GM13977 (cell line): ENCODE measurements at regions not wholly inside any gene's neighbourhood (a gene's known extent, or its start where the extent isn't known, plus 50 kb on each side); places are given as distances from the start of the nearest gene placed in this dataset.
A peak's percentile ranks its signal among the peaks of the same experiment; 100 is the strongest.

ENCODE experiments used
- DNase-seq: peaks from one replicate; pipeline ENCODE4 v3.0.0; 2012; ENCODE audit warnings: low spot score
- CTCF ChIP-seq: IDR thresholded peaks from 2 replicates; pipeline ENCODE4 v1.5.1; 2012; ENCODE audit warnings: mild to moderate bottlenecking, control low read depth; ENCODE audit not compliant: insufficient read depth; ENCODE audit errors: extremely low read depth, missing control alignments
- in situ Hi-C: fragments of 300-500 bp; cut with MboI; formaldehyde crosslinking; loops from one replicate; pipeline ENCODE4 v1.12.0; 2022; ENCODE audit warnings: low sequenced_read_pairs, low pct_unique_long_range_greater_than_20kb, mixed read lengths, inconsistent platforms; ENCODE audit not compliant: unreplicated experiment

DNA sequence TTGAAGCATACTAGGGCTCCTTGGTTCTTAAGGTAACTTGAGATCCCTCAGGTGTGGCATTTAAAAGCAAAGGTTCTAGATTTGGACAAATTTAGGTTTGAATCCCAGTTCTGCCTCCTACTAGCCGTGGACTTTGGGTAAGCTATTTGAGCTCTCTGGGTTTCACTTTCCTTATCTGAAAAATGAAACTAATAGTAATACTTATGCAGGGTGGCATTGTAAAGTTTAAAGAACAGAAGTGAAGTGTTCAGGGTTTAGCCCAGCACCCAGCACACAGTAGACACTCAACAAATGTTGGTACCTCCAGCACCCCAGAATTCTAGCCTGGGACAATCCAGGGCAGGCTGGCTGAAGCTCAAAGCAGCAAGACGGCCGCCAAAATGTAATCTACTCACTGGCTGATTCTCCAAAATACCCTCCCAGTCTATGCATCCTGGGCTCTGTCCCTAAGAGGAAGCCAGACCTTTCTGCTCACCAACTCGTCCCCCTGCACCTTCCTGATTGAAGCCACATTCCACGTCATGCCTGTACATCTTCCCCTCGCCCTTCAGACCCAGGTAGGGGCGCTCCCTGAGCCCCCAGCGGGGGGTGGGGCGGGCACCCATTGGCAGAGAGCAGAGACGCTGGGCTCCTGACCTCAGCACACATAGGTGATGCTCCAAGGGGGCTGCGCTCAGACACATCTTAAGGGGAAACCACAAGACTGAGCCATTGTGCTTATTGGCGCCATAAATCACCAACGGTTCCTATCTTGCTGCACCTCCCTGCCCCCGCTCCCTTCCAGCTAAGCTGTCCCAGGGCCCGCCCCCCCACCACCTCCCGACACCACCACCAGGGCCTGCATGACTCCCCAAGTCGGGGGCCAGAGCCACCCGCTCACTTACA is 160.6 kb downstream of the BCOR start:
- DNase-seq: peak; percentile 34

DNA sequence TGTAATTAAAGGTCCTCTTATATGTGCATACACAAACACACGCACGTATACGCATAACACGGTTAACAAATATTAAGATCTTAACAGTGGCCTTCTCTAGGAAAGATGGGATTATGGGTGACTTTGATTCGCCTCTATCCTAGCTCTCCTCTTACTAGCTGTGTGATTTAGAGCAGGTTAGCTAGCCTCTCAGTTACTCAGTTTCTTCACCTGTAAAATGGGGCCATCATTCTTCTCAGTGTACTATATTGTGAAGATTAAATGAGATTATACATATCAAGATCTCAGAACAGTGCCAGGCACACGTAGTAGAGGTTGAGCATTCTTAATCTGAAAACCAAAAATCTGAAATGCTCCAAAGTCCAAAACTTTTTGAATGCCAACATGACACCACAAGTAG is 159.3 kb downstream of the BCOR start:
- in situ Hi-C loops: no loop called here

More for the DNA sequence above, 160.6 kb downstream of the BCOR start:
- TF ChIP-seq CTCF: no peak
- in situ Hi-C loops: no loop called here

DNA sequence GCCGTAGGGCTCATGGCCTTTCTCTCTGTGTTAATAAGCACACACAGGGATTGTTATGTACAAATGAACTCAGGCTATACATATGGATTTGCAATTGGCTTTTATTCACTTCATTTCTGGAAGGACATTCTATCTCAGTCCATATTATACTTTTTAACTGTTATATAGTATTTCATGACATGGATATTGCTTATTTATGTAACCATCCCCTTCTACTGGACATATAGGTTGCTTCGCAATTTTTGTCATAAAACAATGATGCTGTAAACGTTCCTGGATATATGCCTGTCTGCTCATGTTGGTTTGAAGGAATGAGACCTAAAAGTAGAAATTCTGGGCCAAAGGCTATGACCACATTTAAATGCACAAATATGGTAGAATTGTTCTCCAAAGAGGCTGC is 158.1 kb downstream of the BCOR start:
- no peak for TF ChIP-seq CTCF
- in situ Hi-C loops: no loop called here
- no peak for DNase-seq

More for the DNA sequence above, 159.3 kb downstream of the BCOR start:
- DNase-seq: no peak
- no peak for TF ChIP-seq CTCF

DNA sequence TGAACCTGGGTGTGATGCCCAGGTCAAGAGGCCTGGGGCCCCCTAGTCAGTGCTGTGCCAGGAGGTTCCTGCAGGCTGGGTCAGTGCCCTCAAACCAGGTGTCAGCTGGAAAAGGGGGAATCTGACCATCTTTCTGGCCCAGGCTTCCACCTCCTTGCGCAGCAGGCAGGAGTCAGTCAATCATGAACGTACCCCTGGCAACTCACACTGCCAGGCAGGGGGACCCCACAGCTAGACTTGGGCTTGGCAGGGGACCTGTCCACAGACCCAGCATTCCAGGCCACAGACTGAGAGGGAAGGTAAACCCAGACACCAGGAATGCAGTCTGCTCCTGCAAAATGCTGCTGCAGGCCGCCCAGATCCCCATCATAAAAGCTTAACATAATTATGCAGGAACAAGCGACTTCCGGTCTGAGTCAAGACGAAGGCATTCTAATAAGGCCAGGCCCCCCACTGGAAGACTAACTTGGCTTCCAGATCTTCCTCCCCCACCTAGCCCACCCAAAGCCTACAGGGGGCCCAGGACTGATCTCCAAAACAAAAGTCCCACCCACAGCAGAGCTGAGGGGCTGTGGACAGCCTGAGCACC is 156.3 kb downstream of the BCOR start:
- DNase-seq: no peak
- TF ChIP-seq CTCF: no peak
- in situ Hi-C loops: no loop called here

- in situ Hi-C loops: no loop called here
- no peak for TF ChIP-seq CTCF
- DNase-seq: no peak
These were observed 153.3 kb downstream of the BCOR start for GRCh38 chrX:39944416-39944815.

DNA sequence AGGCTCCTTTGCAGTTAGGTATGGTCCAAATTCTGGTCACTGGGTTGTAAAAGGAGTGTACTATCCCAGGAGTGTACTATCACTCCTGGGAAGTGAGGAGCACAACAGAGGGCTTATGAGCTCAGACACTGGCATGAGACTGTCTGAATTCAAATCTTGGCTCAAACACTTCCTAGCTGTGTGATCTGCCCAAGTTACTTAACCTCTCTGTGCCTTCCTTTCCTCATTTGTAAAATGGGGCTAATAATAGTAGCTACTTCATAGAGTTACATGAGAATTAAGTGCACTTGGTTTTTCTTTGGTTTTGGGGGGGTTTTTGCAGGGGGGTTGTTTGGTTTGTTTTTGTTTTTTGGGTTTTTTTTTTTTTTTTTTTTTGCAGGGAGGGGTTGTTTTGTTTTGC is 152.0 kb downstream of the BCOR start:
- no peak for TF ChIP-seq CTCF
- DNase-seq: no peak
- in situ Hi-C loops: no loop called here
